ENCODE measurements at regions not wholly inside any gene's neighbourhood (a gene's known extent, or its start where the extent isn't known, plus 50 kb on each side); places are given as distances from the start of the nearest gene placed in this dataset.

- TF ChIP-seq CTCF (IDR thresholded peaks at IDR 0.05) (no peak), EZH2 (IDR thresholded peaks at IDR 0.05; ENCODE audit: borderline replicate concordance, insufficient read depth, low read depth, low read length, poor library complexity, severe bottlenecking) (no peak)
Observed at GRCh38 chr1:178643349-178643748, 81.7 kb upstream of the RALGPS2 start.
